ENCODE measurements at regions not wholly inside any gene's neighbourhood (a gene's known extent, or its start where the extent isn't known, plus 50 kb on each side); places are given as distances from the start of the nearest gene placed in this dataset.

GRCh38 chr22:47284360-47284759, 521.9 kb downstream of the TBC1D22A start:
- TF ChIP-seq CTCF (IDR thresholded peaks at IDR 0.05; ENCODE audit: low read depth, low read length, poor library complexity, severe bottlenecking) (no peak), EZH2phosphoT487 (IDR thresholded peaks at IDR 0.05; ENCODE audit: borderline replicate concordance, low read length) (no peak)
